ENCODE measurements at regions not wholly inside any gene's neighbourhood (a gene's known extent, or its start where the extent isn't known, plus 50 kb on each side); places are given as distances from the start of the nearest gene placed in this dataset.

- H3K27ac ChIP-seq = no peak overlapping the region
- H3K4me1 ChIP-seq = no peaks in the 10 kb centered on the region
- TF ChIP-seq CTCF (IDR thresholded peaks at IDR 0.05) = no peak
- no peaks in the 10 kb centered on the region for H3K9me3 ChIP-seq
- no peaks in the 10 kb centered on the region for H3K36me3 ChIP-seq
- no peak for DNase-seq (ENCODE audit: low spot score in 2 of 2)
- intact Hi-C loops (cut with DNase I) = no loop called here
- H3K4me3 ChIP-seq = no peak overlapping the region
- no peaks in the 10 kb centered on the region for H3K27me3 ChIP-seq
These were observed 348.9 kb downstream of the UQCRFS1 start for GRCh38 chr19:28864024-28864503.

GRCh38 chr19:28862238-28862637 lies 350.7 kb downstream of the UQCRFS1 start:
- Histone ChIP-seq H3K4me1 (no peaks in the 10 kb centered on the region), H3K36me3 (no peaks in the 10 kb centered on the region), H3K27me3 (no peaks in the 10 kb centered on the region), H3K4me3 (no peak overlapping the region), H3K27ac (no peak overlapping the region), H3K9me3 (no peaks in the 10 kb centered on the region)
- no peak for DNase-seq (ENCODE audit: low spot score in 2 of 2)
- TF ChIP-seq CTCF (IDR thresholded peaks at IDR 0.05) = no peak
- intact Hi-C loops (cut with DNase I) = no loop called here

- TF ChIP-seq CTCF (IDR thresholded peaks at IDR 0.05) = no peak
- no peak overlapping the region for H3K27ac ChIP-seq
- intact Hi-C loops (cut with DNase I) = no loop called here
- no peak for DNase-seq (ENCODE audit: low spot score in 2 of 2)
- H3K4me3 ChIP-seq = no peak overlapping the region
- no peaks in the 10 kb centered on the region for H3K27me3 ChIP-seq
- H3K4me1 ChIP-seq = no peaks in the 10 kb centered on the region
- H3K9me3 ChIP-seq = no peaks in the 10 kb centered on the region
- no peaks in the 10 kb centered on the region for H3K36me3 ChIP-seq
These were observed 353.1 kb downstream of the UQCRFS1 start for GRCh38 chr19:28859811-28860210.

GRCh38 chr19:28858933-28859332 lies 354.0 kb downstream of the UQCRFS1 start:
- no peak overlapping the region for H3K4me3 ChIP-seq
- intact Hi-C loops (cut with DNase I) = no loop called here

GRCh38 chr19:28857967-28858366 lies 355.0 kb downstream of the UQCRFS1 start:
- Histone ChIP-seq H3K27me3 (no peaks in the 10 kb centered on the region), H3K4me1 (no peaks in the 10 kb centered on the region), H3K9me3 (no peaks in the 10 kb centered on the region), H3K27ac (no peak overlapping the region), H3K36me3 (no peaks in the 10 kb centered on the region), H3K4me3 (no peak overlapping the region)
- no peak for TF ChIP-seq CTCF (IDR thresholded peaks at IDR 0.05)
- intact Hi-C loops (cut with DNase I) = no loop called here
- no peak for DNase-seq (ENCODE audit: low spot score in 2 of 2)

More at GRCh38 chr19:28858933-28859332, 354.0 kb downstream of the UQCRFS1 start:
- no peak overlapping the region for H3K27ac ChIP-seq
- no peaks in the 10 kb centered on the region for H3K4me1 ChIP-seq
- no peaks in the 10 kb centered on the region for H3K36me3 ChIP-seq
- no peak for TF ChIP-seq CTCF (IDR thresholded peaks at IDR 0.05)
- no peaks in the 10 kb centered on the region for H3K27me3 ChIP-seq
- H3K9me3 ChIP-seq = no peaks in the 10 kb centered on the region
- DNase-seq (ENCODE audit: low spot score in 2 of 2) = no peak

- no peak overlapping the region for H3K27ac ChIP-seq
- no peak for TF ChIP-seq CTCF (IDR thresholded peaks at IDR 0.05)
- H3K9me3 ChIP-seq = no peaks in the 10 kb centered on the region
- no peaks in the 10 kb centered on the region for H3K27me3 ChIP-seq
- H3K4me3 ChIP-seq = no peak overlapping the region
- DNase-seq (ENCODE audit: low spot score in 2 of 2) = no peak
- H3K4me1 ChIP-seq = no peaks in the 10 kb centered on the region
- intact Hi-C loops (cut with DNase I) = no loop called here
- no peaks in the 10 kb centered on the region for H3K36me3 ChIP-seq
These were observed 357.7 kb downstream of the UQCRFS1 start for GRCh38 chr19:28855216-28855615.
